ELR (cell line): ENCODE measurements at regions not wholly inside any gene's neighbourhood (a gene's known extent, or its start where the extent isn't known, plus 50 kb on each side); places are given as distances from the start of the nearest gene placed in this dataset.
A peak's percentile ranks its signal among the peaks of the same experiment; 100 is the strongest.

Experiments
- DNase-seq: peaks from one replicate; pipeline ENCODE4 v3.0.0-alpha.2; 2015; ENCODE audit warnings: low read depth

- DNase-seq, result no peak
Measured at GRCh38 chr11:109554951-109555350, 133.0 kb downstream of the C11orf87 start.

- no peak for DNase-seq
Measured at GRCh38 chr11:109564241-109564640, 142.3 kb downstream of the C11orf87 start.

GRCh38 chr11:109582470-109582869, 160.5 kb downstream of the C11orf87 start:
- no peak for DNase-seq

GRCh38 chr11:109584001-109584972, 162.3 kb downstream of the C11orf87 start:
- DNase-seq, result no peak

- DNase-seq, result no peak
Measured at GRCh38 chr11:109586789-109587188, 164.8 kb downstream of the C11orf87 start.

- DNase-seq, result no peak
Measured at GRCh38 chr11:109590782-109591181, 168.8 kb downstream of the C11orf87 start.

- no peak for DNase-seq
Measured at GRCh38 chr11:109597336-109597735, 175.3 kb downstream of the C11orf87 start.

- no peak for DNase-seq
Measured at GRCh38 chr11:109604481-109605400, 182.8 kb downstream of the C11orf87 start.

- DNase-seq, result no peak
Measured at GRCh38 chr11:109606256-109606655, 184.3 kb downstream of the C11orf87 start.

GRCh38 chr11:109609454-109610185, 187.6 kb downstream of the C11orf87 start:
- DNase-seq, result no peak

- DNase-seq, result peak; percentile 58
Measured at GRCh38 chr11:109612496-109612895, 190.5 kb downstream of the C11orf87 start.

GRCh38 chr11:109619498-109619897, 197.5 kb downstream of the C11orf87 start:
- DNase-seq, result no peak

GRCh38 chr11:109629734-109630133, 207.7 kb downstream of the C11orf87 start:
- no peak for DNase-seq

- peak; percentile 54 for DNase-seq
Measured at GRCh38 chr11:109641549-109641948, 219.6 kb downstream of the C11orf87 start.

GRCh38 chr11:109644152-109644551, 222.2 kb downstream of the C11orf87 start:
- no peak for DNase-seq

GRCh38 chr11:109648804-109649203, 226.8 kb downstream of the C11orf87 start:
- no peak for DNase-seq

GRCh38 chr11:109654091-109654490, 232.1 kb downstream of the C11orf87 start:
- DNase-seq, result no peak

GRCh38 chr11:109658190-109658589, 236.2 kb downstream of the C11orf87 start:
- no peak for DNase-seq

GRCh38 chr11:109667719-109668118, 245.7 kb downstream of the C11orf87 start:
- DNase-seq, result no peak

GRCh38 chr11:109668973-109669634, 247.1 kb downstream of the C11orf87 start:
- DNase-seq, result no peak

- DNase-seq, result no peak
Measured at GRCh38 chr11:109677231-109677630, 255.2 kb downstream of the C11orf87 start.
